ENCODE measurements at regions not wholly inside any gene's neighbourhood (a gene's known extent, or its start where the extent isn't known, plus 50 kb on each side); places are given as distances from the start of the nearest gene placed in this dataset.

- TF ChIP-seq, protein P1, sequence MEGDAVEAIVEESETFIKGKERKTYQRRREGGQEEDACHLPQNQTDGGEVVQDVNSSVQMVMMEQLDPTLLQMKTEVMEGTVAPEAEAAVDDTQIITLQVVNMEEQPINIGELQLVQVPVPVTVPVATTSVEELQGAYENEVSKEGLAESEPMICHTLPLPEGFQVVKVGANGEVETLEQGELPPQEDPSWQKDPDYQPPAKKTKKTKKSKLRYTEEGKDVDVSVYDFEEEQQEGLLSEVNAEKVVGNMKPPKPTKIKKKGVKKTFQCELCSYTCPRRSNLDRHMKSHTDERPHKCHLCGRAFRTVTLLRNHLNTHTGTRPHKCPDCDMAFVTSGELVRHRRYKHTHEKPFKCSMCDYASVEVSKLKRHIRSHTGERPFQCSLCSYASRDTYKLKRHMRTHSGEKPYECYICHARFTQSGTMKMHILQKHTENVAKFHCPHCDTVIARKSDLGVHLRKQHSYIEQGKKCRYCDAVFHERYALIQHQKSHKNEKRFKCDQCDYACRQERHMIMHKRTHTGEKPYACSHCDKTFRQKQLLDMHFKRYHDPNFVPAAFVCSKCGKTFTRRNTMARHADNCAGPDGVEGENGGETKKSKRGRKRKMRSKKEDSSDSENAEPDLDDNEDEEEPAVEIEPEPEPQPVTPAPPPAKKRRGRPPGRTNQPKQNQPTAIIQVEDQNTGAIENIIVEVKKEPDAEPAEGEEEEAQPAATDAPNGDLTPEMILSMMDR (IDR thresholded peaks at IDR 0.05; ENCODE audit: low read length), result no peak
- TF ChIP-seq EZH2phosphoT487 (IDR thresholded peaks at IDR 0.05; ENCODE audit: low read length), result no peak
Measured at GRCh38 chr4:14047840-14048239, 420.3 kb upstream of the BOD1L1 start.

Data from MM.1S (cell line).